GM12865 (cell line): ENCODE measurements at regions not wholly inside any gene's neighbourhood (a gene's known extent, or its start where the extent isn't known, plus 50 kb on each side); places are given as distances from the start of the nearest gene placed in this dataset.
"Not testable (repeated sequence)": the region's sequence is repeated elsewhere in the genome, so short reads cannot be mapped to it uniquely, and the experiment has no call there.

Experiments used
- DNase-seq: peaks from one replicate; pipeline ENCODE4 v3.0.0; 2010; ENCODE audit warnings: low read depth
- H3K4me3 ChIP-seq: 2 replicates; pipeline ENCODE4 v1.5.1; 2011; ENCODE audit warnings: mild to moderate bottlenecking, low read depth, low read length, control low read depth
- TF ChIP-seq, protein P1 (sequence below): IDR thresholded peaks from 2 replicates; pipeline ENCODE4 v1.5.1; 2011; ENCODE audit warnings: low read length, control low read depth, low read depth, inconsistent platforms; ENCODE audit not compliant: insufficient read depth; ENCODE audit errors: missing control alignments

DNA sequence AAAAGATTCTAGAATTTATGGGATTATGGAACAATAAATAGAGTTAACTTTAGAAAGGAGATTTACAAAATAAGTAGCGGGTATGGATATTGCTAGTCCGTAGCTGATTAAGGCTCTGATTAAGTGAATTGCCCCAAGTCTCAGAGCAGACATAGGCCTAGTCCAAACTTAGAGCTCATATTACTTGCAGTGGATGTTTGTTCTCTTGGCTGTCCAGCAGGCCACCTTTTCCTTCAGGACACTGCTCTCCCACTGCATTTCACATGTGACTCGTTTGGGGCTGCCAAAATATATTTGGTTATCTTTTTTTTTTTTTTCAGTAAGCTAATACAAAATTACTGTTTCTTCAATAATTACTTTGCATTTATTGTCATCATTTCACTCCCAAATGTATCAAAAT, 76.6 kb downstream of the ARRDC3 start:
- no peak overlapping the region for H3K4me3 ChIP-seq
- DNase-seq: no peak
- TF ChIP-seq, protein P1, sequence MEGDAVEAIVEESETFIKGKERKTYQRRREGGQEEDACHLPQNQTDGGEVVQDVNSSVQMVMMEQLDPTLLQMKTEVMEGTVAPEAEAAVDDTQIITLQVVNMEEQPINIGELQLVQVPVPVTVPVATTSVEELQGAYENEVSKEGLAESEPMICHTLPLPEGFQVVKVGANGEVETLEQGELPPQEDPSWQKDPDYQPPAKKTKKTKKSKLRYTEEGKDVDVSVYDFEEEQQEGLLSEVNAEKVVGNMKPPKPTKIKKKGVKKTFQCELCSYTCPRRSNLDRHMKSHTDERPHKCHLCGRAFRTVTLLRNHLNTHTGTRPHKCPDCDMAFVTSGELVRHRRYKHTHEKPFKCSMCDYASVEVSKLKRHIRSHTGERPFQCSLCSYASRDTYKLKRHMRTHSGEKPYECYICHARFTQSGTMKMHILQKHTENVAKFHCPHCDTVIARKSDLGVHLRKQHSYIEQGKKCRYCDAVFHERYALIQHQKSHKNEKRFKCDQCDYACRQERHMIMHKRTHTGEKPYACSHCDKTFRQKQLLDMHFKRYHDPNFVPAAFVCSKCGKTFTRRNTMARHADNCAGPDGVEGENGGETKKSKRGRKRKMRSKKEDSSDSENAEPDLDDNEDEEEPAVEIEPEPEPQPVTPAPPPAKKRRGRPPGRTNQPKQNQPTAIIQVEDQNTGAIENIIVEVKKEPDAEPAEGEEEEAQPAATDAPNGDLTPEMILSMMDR: no peak

DNA sequence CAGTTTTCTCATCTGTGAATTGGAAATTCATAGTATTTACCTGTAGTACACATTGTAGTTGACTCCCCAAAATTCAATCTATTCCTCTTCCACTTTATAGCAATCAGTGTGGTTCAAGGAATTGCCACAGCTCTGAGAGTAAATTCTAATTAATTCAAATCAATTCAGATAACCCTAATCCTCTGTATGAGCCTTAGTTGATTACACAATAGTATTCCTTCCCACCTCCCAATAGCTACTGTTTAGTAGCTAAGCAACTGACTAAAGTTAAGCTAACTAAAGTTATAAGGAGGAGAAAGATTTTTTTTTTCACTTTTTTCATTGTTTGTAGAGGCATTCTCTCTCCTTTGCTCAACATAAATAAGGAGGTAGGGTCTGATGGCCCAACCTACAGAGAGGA, 77.5 kb downstream of the ARRDC3 start:
- no peak overlapping the region for H3K4me3 ChIP-seq
- TF ChIP-seq, protein P1: no peak
- no peak for DNase-seq

DNA sequence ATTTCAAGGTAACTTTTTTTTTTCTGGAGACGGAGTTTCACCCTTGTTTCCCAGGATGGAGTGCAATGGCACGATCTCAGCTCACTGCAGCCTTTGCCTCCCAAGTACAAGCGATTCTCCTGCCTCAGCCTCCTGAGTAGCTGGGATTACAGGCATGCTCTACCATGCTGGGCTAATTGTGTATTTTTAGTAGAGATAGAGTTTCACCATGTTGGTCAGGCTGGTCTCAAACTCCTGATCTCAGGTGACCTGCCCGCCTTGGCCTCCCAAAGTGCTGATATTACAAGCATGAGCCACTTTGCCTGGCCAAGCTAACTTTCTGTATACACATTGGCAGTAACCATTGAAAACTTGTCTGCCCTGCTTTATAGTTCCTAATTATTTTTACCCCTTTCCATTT, 79.1 kb downstream of the ARRDC3 start:
- DNase-seq, H3K4me3 ChIP-seq: not testable (repeated sequence)

DNA sequence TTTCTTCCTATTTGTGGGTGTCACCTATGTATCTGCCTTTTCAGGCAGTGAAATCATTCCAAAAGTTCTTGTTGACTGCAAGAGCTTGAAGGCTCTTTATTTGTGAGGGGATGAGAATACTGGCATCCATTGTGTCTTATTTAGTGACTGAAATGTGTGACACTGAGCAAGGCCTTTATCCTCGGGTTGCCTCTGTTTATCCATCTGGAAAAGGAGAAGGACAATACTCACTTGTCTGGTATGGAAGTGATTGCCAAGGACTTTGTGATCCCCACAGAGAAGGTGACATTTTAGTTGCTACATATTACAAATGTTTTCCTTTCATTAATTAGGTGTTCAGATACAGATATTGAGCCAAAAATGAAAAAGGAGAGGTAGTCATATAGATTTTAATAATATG, 80.2 kb downstream of the ARRDC3 start:
- no peak for DNase-seq
- no peak overlapping the region for H3K4me3 ChIP-seq
- TF ChIP-seq, protein P1: no peak

DNA sequence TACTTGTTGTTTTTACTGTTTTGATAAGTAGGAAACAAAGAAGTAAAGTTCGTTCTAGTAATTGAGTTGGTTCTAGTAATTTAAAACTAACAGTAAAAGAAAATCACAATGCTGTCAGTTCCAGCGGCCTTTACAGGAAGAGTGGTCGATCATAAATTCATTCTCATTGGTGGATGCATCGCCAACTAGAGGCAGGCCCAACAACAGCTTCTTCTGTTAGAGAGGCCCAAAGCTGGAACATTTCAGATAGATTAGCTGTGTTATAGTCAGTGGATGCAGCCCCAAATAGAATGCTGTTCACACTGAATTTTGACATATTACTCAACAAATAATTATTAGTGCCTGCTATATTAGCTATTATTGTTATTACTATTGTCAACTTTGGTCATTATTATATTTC, 80.8 kb downstream of the ARRDC3 start:
- no peak for DNase-seq
- TF ChIP-seq, protein P1: no peak

DNA sequence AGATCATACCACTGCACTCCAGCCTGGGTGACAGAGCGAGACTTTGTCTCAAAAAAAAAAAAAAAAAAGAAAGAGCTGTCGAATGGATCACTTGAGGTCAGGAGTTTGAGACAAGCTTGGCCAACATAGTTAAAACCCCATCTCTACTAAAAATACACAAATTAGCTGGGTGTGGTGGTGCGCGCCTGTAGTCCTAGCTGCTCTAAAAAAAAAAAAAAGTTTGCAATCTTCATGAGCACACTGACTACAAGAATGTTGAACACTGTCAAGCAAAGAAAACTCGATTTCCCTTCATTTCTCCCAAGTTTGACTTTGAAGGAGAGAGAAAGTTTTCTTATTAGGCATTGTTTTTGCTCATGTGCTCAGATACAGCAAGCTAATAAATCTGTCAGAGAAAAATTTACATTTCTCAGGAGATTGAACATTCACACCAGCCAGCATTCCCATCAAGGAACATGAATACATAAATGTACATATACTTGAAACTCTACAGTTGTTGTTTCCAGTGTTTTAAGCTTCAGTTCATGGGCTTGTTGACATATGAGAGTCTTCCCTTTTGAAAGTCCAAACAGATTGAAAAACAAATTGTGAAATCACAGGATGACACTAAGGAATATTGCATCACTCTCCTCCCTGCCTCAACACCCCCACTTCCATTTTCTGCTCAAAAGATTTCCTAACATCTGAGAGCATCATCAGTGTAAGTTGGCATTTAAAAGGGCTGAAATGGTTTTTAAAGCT, 81.8 kb downstream of the ARRDC3 start:
- no peak for DNase-seq
- H3K4me3 ChIP-seq: no peak overlapping the region
- TF ChIP-seq, protein P1: no peak

More for the DNA sequence above, 80.8 kb downstream of the ARRDC3 start:
- no peak overlapping the region for H3K4me3 ChIP-seq

DNA sequence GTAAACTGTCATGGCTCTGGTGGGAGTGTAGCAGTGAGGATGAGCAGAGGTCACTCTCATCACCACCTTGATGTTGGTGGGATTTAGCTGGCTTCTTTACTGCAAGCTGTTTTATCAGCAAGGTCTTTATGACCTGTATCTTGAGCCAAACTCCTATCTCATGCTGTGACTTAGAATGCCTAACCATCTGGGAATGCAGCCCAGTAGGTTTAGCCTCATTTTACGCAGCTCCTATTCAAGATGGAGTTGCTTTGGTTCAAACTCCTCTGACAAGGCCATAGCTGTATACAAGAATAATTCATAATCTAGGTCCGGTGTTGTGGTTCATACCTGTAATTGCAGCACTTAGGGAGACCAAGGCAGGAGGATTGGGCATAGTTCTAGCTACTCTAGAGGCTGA, 85.1 kb downstream of the ARRDC3 start:
- no peak for DNase-seq
- H3K4me3 ChIP-seq: no peak overlapping the region
- TF ChIP-seq, protein P1: no peak
